ENCODE measurements at regions not wholly inside any gene's neighbourhood (a gene's known extent, or its start where the extent isn't known, plus 50 kb on each side); places are given as distances from the start of the nearest gene placed in this dataset.
"Not testable (repeated sequence)": the region's sequence is repeated elsewhere in the genome, so short reads cannot be mapped to it uniquely, and the experiment has no call there.

- DNase-seq = not testable (repeated sequence)
These were observed 131.9 kb upstream of the NBPF9 start for GRCh38 chr1:149234926-149235914.

- not testable (repeated sequence) for DNase-seq
These were observed 134.2 kb upstream of the NBPF9 start for GRCh38 chr1:149237515-149237914.

GRCh38 chr1:149239897-149240508 is 136.7 kb upstream of the NBPF9 start:
- DNase-seq = not testable (repeated sequence)

GRCh38 chr1:149240530-149240929 is 137.2 kb upstream of the NBPF9 start:
- DNase-seq = not testable (repeated sequence)

- not testable (repeated sequence) for DNase-seq
These were observed 137.9 kb upstream of the NBPF9 start for GRCh38 chr1:149241272-149241671.

GRCh38 chr1:149243572-149243971 is 140.2 kb upstream of the NBPF9 start:
- DNase-seq = not testable (repeated sequence)

DNA sequence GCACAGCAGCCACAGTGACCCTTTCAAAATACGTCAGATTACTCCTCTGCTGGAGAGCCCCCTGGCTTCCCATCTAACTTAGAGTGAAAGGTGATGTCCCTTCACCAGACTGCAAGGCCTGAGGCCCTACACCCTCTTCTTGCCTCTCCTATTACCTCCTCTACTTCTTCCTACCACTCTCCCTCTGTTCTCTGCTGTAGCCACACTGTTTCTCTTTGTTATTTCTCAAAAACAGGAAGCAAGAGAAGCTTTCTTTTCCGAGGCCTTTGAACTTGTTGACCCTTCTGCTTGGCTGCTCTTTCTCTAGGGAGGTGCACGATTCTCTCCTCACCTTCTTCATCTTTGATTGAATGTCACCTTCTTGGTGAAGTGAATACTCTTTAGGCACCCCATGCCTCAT is 141.3 kb upstream of the NBPF9 start:
- DNase-seq = not testable (repeated sequence)

GRCh38 chr1:149246212-149246611 is 142.9 kb upstream of the NBPF9 start:
- not testable (repeated sequence) for DNase-seq

- DNase-seq = not testable (repeated sequence)
These were observed 145.3 kb upstream of the NBPF9 start for GRCh38 chr1:149248610-149249009.

GRCh38 chr1:149249850-149250467 is 146.6 kb upstream of the NBPF9 start:
- DNase-seq = not testable (repeated sequence)

GRCh38 chr1:149254894-149255847 is 151.8 kb upstream of the NBPF9 start:
- not testable (repeated sequence) for DNase-seq

GRCh38 chr1:149260284-149260683 is 156.9 kb upstream of the NBPF9 start:
- DNase-seq = not testable (repeated sequence)

GRCh38 chr1:149260736-149261340 is 157.5 kb upstream of the NBPF9 start:
- not testable (repeated sequence) for DNase-seq

GRCh38 chr1:149267287-149267686 is 163.9 kb upstream of the NBPF9 start:
- DNase-seq = not testable (repeated sequence)

- DNase-seq = not testable (repeated sequence)
These were observed 165.8 kb upstream of the NBPF9 start for GRCh38 chr1:149269001-149269702.

- DNase-seq = not testable (repeated sequence)
These were observed 166.5 kb upstream of the NBPF9 start for GRCh38 chr1:149269833-149270232.

DNA sequence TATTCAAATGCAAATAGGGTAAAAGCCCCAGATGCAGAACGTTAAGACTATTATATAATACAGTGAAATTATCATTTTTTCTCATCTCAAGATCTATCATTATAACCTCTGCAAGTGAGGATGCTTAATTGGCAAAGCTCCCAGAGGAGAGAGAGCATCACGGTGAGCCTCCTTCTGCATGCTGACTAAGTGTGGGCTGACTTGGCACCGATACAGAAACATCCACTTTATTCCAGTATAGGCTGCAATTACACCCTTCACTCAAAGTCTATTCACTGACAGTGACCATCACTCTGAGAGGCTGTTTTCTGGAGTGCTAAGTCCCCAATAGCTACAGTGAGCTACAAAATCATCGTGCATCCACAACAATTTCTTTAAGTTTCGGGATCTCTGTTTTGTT is 171.1 kb upstream of the NBPF9 start:
- DNase-seq = not testable (repeated sequence)

DNA sequence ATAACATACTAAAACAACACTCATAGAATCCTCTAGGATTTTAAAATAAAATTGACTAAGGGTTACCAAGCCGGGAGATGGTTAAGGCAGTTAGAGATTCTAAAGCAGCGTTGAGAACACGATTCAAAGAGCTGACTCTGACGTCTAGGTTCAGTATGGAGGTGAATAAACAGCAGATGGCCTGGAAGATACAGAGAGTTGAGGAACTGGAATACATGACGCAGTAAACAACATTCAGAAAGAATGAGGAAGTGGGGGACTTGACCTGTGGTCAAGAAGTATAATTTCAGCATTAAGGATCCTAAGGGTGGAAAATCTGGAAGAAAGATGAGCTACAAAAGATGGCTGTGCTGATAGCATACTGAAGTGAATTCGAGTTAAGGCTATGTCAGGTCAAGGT is 172.5 kb upstream of the NBPF9 start:
- not testable (repeated sequence) for DNase-seq

- not testable (repeated sequence) for DNase-seq
These were observed 173.1 kb upstream of the NBPF9 start for GRCh38 chr1:149276496-149276895.

- not testable (repeated sequence) for DNase-seq
These were observed 174.8 kb upstream of the NBPF9 start for GRCh38 chr1:149278156-149278555.

DNA sequence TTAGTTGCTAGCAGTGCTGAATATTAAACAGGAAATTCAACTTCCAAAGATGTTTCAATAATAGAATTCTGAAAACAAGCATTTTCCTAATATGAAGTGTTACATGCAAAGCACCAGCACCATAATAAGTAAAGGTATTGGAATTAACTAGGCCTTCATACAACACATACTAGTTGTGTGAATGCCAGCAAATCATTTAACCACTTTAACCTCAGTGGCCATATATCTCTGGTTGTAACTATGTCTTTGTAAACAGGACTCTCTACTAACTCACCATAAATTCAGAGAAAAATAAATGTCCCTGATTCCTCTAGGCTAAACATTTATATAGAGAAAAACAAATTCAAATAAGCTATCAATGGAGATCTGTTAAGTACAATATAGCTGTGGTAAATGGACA is 175.7 kb upstream of the NBPF9 start:
- not testable (repeated sequence) for DNase-seq
